BJ (cell line): ENCODE measurements at regions not wholly inside any gene's neighbourhood (a gene's known extent, or its start where the extent isn't known, plus 50 kb on each side); places are given as distances from the start of the nearest gene placed in this dataset.

ENCODE experiments used
- CTCF ChIA-PET: fragments of 350-600 bp; formaldehyde crosslinking; extraction: SDS; loops from one replicate; lab custom pipeline; 2021; ENCODE audit warnings: antibody characterized with exemption, inconsistent platforms; lab: Yijun Ruan, JAX
- POLR2A ChIA-PET: fragments of 300-600 bp; sonication (Branson Sonifier 250); formaldehyde crosslinking; extraction: SDS; loops from one replicate; lab custom pipeline; 2021; ENCODE audit warnings: antibody characterized with exemption; lab: Charles Lee
- DNase-seq: peaks from one replicate; pipeline ENCODE4 v3.0.0-alpha.2; 2011; ENCODE audit warnings: low read depth
- H3K27me3 ChIP-seq: 2 replicates; pipeline ENCODE4 v1.6.0; 2011; ENCODE audit warnings: low read length; ENCODE audit not compliant: control insufficient read depth, insufficient read depth
- H3K36me3 ChIP-seq: 2 replicates; pipeline ENCODE4 v1.5.1; 2011; ENCODE audit warnings: low read length; ENCODE audit not compliant: control insufficient read depth, insufficient read depth
- H3K4me3 ChIP-seq: 2 replicates; pipeline ENCODE4 v1.5.1; 2011; ENCODE audit warnings: low read depth, mild to moderate bottlenecking, control low read depth, low read length
- CTCF ChIP-seq: IDR thresholded peaks from 2 replicates; pipeline ENCODE4 v1.5.1; 2011; ENCODE audit warnings: low read depth, mild to moderate bottlenecking, control low read depth, inconsistent platforms, low read length, moderate library complexity; ENCODE audit not compliant: insufficient read depth

DNA sequence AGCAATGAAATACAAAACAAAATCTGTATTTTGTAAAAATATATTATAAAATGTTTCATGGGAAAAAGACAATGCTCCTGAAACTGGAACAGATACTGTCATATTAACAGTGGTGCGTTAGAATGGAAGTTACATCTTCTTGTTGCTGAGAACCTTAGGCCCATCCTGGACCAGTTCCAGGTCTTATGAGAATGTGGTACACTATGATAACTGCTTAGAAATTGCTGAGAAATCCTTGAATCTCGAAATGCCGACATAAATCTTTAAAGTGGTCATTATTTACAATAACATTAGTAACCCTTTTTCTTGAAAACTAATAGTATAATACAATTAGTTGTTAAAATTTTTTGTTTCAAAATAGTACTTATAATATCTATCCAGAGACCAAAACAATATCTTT lies 747.9 kb upstream of the NCAM2 start:
- DNase-seq: no peak
- POLR2A ChIA-PET: no interaction called here
- CTCF ChIA-PET: no interaction called here
- no peak for TF ChIP-seq CTCF
- H3K4me3 ChIP-seq: no peak overlapping the region
- H3K36me3 ChIP-seq: no peaks in the 10 kb centered on the region
- H3K27me3 ChIP-seq: no peaks in the 10 kb centered on the region

GRCh38 chr21:20253261-20253660 lies 744.9 kb upstream of the NCAM2 start:
- Histone ChIP-seq H3K27me3 (no peaks in the 10 kb centered on the region), H3K36me3 (no peaks in the 10 kb centered on the region), H3K4me3 (no peak overlapping the region)
- DNase-seq: no peak
- TF ChIP-seq CTCF: no peak
- CTCF ChIA-PET: no interaction called here
- POLR2A ChIA-PET: no interaction called here

GRCh38 chr21:20254964-20255363 lies 743.2 kb upstream of the NCAM2 start:
- H3K36me3 ChIP-seq: no peaks in the 10 kb centered on the region
- ChIA-PET CTCF (no interaction called here), POLR2A (no interaction called here)
- no peak overlapping the region for H3K4me3 ChIP-seq
- no peaks in the 10 kb centered on the region for H3K27me3 ChIP-seq
- TF ChIP-seq CTCF: no peak
- no peak for DNase-seq

GRCh38 chr21:20257052-20257740 lies 741.0 kb upstream of the NCAM2 start:
- ChIA-PET POLR2A (no interaction called here), CTCF (no interaction called here)
- TF ChIP-seq CTCF: no peak
- no peaks in the 10 kb centered on the region for H3K27me3 ChIP-seq
- no peak overlapping the region for H3K4me3 ChIP-seq
- no peak for DNase-seq
- no peaks in the 10 kb centered on the region for H3K36me3 ChIP-seq

DNA sequence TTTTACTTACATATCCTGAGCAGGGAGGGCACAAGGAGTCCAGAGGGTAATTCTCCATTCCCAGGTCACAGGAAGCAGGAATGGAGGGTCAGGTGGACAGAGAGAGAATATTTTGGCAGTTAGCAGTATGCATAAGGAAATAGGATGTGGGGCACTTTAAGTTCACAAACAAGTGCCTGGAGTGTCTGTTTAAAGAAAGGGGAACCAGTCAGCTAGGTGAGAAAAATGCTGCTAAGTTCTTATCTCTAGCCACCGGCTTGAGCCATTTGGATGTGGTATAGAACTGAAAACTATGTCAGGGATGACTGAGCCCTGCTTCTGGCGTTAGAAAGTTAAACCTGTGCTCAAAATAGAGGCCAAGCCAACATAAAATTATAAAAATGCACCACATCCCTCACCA lies 739.7 kb upstream of the NCAM2 start:
- CTCF ChIA-PET: no interaction called here
- POLR2A ChIA-PET: no interaction called here
- no peak for DNase-seq
- TF ChIP-seq CTCF: no peak
- Histone ChIP-seq H3K36me3 (no peaks in the 10 kb centered on the region), H3K4me3 (no peak overlapping the region), H3K27me3 (no peaks in the 10 kb centered on the region)
